GM23248 (cell line): ENCODE measurements at regions not wholly inside any gene's neighbourhood (a gene's known extent, or its start where the extent isn't known, plus 50 kb on each side); places are given as distances from the start of the nearest gene placed in this dataset.

ENCODE experiments used
- EZH2 ChIP-seq: fragments of 200-600 bp; sonication (generic); IDR thresholded peaks from 2 replicates; pipeline ENCODE4 v1.6.1; 2018; ENCODE audit warnings: antibody characterized with exemption, mild to moderate bottlenecking; ENCODE audit not compliant: insufficient read depth, poor library complexity, severe bottlenecking
- EZH2phosphoT487 ChIP-seq: fragments of 200-600 bp; sonication (generic); IDR thresholded peaks from 2 replicates; pipeline ENCODE4 v1.6.1; 2018; ENCODE audit warnings: antibody characterized with exemption, moderate library complexity, mild to moderate bottlenecking, low read depth; ENCODE audit not compliant: insufficient read depth

- TF ChIP-seq EZH2 (no peak), EZH2phosphoT487 (no peak)
These were observed 145.2 kb downstream of the ADSS2 start for GRCh38 chr1:244306544-244306943.
